T follicular helper cell (primary cell): ENCODE measurements at regions not wholly inside any gene's neighbourhood (a gene's known extent, or its start where the extent isn't known, plus 50 kb on each side); places are given as distances from the start of the nearest gene placed in this dataset.
"Not testable (repeated sequence)": the region's sequence is repeated elsewhere in the genome, so short reads cannot be mapped to it uniquely, and the experiment has no call there.

Source experiments
- DNase-seq: peaks from one replicate; pipeline ENCODE4 v3.0.0-alpha.2; 2020; ENCODE audit warnings: low read depth

DNA sequence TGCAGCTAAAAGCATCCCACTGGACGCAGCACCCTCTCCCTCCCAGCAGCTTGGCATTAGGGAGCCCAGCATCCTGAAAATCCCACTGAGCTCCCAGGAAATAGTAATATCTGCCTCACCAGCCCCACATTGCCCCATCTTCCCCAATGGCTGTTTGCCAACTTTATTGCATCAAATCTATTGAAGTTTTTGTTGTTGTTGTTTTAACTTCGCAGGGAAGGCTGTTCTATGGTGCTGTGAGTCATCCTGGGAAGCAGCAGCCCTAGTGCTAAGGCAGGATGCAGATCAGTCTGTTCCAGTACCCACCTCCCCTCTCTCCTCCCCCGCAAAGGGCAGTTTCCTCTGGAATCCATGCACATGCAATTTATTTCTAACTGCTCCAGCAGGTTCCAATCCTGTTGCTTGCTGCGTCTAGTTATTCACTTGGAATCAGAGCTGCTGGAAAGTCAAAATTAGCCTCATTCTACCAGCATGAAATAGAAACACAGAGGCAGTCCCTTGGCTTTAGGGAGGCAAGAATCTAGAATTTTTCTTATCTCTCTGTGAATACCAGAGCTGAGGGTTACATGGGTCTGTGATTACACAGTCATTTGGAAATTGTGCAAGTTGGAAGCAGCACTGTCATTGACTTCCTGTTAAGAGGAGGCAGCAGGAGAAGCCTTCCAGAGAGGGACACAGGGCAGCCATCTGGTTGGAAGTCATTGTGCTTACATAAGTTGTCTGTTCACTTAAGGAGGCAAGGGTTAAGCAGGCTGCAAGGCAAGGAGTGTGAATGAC lies 115.9 kb upstream of the CACUL1 start:
- no peak for DNase-seq

DNA sequence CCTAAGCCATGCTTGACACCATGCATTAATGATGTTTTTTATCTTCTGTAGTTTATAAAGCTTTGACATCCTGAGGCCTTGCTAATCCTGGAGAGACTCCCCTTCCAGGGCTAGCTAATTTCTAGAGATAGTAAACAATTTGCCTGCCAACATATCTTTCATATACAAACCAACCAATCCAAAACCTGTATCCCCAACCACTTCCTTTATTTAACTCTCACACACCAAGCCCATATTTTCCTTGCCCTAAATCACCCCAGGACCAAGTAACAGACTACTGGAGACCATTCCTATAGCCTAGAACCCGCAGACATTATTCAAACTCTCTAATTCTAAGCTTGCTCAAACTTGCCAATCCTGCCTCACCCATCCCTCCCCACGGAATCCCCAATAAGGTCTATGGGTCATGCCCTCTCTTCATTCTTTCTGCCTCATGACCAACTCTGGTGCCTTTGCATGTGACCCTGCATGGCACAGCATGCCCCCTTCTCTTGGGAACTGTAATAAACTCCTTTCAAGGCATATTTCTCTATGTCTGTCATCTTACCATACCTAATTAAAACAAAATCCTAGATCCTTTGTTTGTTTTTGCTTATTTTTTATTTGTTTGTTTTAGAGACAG lies 116.6 kb upstream of the CACUL1 start:
- DNase-seq, result no peak

DNA sequence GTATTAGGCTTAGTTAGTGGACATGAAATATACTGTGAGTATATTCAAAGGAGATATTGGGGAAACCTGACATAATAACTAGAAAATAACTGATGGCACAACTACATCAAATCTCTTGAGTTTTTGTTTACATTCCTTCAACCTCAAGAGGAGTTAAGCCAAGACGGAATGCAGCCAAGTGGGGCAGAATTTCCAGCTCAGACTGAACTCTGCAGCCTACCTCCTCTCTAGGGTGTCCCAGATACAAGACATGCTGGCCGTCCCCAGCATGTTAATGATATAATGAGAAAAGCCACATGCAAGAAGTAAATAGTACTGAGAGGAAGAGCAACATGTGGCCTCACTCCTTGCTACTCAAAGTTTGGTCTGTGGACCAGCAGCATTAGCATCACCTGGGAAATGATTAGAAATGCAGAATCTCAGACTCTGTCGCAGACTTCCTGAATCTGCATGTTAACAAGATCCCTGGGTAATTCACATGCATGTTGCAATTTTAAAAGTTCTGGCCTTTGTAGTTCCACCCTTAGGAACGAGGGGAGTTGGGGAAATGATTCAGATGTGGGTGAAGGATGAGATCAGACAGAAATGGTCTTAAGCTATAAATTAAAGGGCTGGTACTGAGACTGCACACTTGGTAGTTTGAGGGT lies 118.4 kb upstream of the CACUL1 start:
- no peak for DNase-seq

DNA sequence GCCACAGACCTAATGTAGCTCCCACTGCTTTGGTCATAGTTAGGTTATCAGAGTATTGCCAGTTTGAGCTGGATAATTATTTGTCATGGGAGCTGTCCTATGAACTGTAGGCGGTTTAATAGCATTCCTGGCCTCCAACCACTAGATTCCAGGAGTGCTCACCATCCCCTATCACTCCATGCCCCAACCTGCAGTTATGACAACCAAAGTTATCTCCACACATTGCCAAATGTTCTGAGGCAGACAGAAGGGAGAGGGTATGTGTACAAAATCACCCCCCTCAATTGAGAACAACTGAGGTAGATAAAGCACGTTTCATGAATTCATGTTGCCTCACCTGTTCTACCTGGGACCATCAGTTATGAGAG lies 119.0 kb upstream of the CACUL1 start:
- no peak for DNase-seq

DNA sequence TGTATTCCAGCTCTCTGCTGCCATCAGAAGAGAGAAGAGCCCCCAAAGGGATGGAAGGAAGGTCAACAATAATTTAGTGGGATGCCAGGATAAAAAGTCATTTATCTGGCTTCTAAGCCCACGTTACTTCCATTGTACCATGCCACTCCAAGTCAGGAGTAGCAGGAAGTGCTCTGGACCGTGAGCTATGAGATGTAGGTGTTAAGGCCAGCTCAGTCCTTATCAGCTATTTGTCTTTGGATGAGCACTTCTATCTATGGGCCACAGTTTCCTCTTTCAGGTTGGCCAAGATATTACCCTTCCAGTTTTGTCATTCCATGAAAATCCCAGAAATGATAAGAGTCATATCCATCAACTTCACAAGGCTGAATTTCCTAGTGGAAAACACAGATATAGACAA lies 119.4 kb upstream of the CACUL1 start:
- DNase-seq, result no peak

DNA sequence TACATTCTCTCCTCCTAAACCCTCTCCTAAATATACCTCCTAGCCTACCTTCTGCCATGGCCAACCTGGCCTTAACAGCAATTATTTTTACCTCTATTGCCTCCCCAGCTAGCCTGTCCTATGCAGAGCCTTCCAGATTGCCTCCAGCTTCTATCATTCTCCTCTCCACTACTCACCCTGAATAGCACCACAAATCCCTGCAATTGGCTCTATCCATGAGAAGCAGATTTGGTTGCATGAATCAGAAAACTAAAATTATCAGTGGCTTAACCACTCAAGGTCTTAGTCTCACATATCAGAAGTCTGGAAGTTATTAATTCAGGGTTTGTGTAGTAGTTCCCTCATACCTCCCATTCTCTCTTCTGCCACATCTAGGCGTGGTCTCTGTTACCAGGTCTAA lies 120.3 kb upstream of the CACUL1 start:
- DNase-seq, result no peak

DNA sequence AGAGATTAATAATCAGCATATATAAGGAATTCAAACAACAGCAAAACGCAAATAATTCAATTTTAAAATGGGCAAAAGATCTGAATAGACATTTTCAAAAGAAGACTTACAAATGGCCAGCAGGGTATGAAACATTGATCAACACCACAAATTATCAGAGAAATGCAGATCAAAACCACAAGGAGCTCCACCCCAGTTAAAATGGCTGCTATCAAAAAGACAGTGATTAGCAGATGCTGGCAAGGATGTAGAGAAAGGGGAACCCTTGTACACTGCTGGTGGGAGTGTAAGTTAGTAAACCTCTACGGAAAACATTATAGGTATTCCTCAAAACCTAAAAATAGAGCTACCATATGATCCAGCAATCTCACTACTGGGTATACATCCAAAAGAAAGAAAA lies 128.0 kb upstream of the CACUL1 start:
- DNase-seq, result no peak

DNA sequence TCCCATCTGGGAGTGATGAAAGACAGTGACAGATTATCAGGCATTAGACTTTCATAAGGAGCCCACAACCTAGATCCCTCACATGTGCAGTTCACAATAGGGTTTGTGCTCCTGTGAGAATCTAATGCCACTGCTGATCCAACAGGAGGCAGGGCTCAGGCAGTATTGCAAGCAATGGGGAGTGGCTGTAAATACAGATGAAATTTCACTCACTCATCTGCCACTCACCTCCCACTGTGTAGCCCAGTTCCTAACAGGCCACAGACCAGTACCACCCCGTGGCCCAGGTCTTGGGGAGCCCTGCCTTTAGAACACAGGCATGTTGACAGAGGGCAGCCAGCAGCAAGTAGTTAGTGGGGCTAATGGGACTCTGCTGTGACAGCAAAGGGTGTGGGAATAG lies 137.3 kb upstream of the NANOS1 start:
- no peak for DNase-seq

DNA sequence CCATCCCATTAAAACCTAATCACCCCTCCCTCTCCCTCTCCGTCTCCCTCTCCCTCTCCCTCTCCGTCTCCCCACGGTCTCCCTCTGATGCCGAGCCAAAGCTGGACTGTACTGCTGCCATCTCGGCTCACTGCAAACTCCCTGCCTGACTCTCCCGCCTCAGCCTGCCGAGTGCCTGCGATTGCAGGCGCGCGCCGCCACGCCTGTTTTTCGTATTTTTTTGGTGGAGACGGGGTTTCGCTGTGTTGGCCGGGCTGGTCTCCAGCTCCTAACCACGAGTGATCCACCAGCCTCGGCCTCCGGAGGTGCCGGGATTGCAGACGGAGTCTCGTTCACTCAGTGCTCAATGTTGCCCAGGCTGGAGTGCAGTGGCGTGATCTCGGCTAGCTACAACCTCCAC lies 134.6 kb upstream of the NANOS1 start:
- not testable (repeated sequence) for DNase-seq

DNA sequence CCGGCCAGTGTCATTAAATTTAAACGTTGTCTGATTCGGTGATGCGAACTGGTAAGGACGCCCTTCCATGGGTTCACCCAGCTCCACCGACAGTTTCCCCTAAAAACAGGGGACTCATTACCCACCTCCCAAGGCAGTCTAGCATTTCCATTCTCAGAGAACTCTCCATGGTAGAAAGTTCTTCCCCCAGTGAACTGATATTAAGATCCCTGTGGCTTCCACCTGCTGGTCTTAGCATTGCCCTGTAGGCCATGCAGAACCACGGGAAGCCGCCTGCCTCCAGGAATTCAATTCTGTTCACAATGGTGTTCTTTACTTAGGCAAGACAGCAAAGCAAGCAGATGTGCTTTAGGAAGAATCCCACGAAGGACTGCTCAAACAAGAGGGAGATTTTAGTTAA lies 128.9 kb upstream of the NANOS1 start:
- DNase-seq, result no peak

DNA sequence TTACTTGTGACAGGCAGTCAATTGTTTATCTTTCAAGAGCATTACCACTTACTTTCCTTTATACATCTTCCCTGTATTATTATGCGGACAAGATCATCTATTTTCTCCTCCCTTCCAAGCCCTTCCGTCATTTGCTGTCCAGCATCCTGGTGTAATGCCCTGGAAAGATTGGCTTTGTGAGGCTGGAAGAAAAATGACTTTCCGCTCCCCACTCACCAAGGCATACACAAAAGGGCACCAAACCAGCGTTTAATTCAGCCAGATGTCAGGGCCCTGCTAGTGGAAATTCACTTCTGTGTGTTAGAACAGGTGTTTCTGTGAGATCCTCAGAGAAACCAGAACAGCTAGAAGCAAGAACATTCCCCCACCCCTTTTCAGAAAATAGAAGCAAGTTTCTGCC lies 128.1 kb upstream of the NANOS1 start:
- no peak for DNase-seq

DNA sequence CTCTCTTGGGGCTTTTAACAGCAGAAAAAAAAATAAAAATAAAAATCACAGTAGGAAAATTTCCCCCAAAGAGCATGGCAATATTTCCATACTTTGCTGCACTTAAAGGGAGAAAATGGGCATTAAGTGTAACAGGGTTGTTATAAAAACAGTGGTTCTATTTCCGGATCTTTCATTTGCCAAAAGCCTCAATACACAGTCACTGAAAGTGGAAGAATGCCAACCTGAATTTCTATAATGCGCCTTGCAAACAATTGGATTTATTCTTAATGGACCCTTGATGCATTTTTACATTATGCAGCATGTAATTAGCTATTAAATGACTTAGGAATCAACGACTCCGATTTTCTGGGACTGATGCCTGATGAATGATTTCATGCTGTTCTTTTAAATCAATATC lies 127.6 kb upstream of the NANOS1 start:
- no peak for DNase-seq

DNA sequence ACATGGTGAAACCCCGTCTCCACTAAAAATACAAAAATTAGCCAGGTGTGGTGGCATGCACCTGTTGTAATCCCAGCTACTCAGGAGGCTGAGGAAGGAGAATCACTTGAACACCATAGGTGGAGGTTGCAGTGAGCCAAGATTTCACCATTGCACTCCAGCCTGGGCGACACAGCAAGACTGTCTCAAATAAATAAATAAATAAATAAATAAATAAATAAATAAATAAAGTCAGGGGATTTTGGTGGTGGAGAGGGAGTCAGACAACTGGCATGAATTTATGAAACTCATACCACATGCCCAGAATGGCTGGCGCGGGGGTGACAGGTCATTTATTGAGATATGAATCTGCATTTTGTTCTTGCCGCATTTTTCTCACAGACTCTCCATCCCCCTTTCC lies 126.9 kb upstream of the NANOS1 start:
- DNase-seq, result not testable (repeated sequence)

DNA sequence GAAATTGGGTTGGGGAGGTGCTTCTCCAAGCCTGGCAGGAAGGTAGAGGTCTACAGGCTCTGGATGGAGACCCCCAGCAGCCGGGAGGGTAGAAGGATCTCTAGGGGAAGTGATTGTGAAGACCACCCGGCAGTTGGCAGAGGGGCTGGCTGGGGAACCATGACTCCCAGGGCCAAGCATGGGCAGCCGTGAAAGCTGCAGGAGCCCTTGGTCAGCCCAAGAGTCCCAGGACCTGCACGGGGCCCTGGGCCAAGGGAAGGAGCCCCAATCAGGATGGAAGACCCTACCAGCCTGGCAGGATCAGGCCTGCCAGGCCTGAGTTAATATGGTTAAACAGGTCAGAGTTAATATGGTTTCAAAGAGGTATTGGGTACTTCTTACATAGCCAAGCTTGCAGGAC lies 126.3 kb upstream of the NANOS1 start:
- DNase-seq, result no peak

DNA sequence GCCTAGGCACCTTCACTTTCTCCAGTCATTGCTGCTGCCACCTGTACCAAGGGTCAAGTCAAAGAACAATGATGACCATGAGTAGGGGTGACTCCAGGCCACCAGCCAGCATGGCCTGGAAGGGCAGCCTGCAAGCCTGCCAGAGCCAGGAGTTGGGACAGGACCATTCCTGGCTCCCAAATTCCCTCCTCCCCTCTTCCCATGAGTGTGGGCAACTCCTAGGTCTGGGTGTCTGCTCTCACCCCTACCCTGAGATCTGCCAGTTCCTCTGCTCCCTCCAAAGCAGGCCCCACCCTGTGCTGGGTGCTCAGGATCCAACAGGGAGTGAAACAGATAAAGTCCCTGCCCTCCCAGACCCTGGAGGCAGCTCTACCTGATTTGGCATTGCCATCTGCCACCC lies 125.8 kb upstream of the NANOS1 start:
- no peak for DNase-seq

DNA sequence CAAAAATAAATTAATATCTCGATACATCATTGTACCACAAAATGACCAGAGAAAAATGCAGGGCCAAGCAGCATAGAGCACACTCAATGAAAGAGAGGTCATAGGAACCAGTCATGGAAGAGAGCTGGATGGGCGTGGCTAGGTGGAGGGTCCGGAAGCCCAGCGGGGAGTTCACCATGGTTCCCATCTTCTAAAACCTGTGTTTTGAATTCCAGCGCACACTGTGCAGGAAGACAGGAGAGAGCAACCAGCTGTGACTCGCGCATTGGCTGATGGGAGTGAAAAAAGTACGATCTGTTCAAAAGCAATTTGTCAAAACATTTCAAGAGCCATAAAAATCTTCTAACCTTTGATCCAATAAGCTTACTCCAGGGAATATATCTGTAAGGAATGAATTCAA lies 125.2 kb upstream of the NANOS1 start:
- DNase-seq, result no peak

DNA sequence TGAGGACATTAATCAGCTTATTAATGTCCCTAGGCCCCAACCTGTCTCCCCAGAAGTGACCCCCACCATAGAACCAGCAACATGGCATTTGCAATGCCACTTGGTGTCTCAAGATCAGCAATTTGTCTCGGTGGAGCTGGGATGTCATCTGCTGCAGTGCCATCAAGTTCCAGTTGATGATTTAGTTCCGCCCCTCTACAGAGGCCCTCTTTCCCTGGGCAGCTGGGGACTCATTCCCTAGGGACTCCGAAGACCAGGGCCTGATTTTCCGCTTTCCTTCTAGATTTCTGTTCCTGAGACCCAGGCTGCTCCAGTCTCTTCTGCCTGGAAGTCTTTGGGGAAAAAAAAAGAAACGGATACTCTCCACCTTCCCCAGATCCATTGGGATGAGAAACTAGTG lies 122.5 kb upstream of the NANOS1 start:
- DNase-seq, result no peak

DNA sequence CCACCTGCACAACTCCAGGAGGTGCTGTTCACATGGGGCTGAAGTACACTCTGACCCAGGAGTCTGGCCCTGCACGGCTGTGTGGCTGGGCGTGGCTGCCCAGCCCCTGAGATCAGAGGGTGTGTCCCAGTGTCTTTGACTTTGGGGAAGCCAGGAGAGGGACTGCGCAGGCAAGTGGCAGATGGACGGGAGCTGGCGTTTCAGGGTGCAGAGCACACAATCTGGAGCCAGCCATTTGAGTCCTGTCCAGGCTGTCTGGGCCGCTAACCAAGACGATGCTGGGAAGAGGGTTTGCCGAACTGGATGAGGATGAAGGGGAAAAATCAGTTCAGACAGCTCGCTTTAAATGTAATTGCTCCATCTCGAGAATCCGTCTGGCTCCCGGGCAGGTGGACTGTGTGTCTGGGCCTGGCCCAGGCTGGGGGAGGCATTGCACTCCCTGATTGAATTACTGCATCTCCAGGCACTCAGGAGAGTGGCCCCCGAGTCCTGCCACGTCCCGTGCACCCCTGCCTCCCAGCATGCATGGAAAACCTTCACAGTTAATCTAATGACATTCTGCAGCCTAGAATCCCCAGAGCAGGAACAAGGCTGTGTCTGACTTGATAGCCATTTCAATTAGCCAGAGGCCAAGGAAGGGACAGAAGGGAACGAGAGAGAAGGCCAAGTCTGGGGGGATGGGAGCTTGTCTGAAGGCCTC lies 120.8 kb upstream of the NANOS1 start:
- DNase-seq, result no peak

DNA sequence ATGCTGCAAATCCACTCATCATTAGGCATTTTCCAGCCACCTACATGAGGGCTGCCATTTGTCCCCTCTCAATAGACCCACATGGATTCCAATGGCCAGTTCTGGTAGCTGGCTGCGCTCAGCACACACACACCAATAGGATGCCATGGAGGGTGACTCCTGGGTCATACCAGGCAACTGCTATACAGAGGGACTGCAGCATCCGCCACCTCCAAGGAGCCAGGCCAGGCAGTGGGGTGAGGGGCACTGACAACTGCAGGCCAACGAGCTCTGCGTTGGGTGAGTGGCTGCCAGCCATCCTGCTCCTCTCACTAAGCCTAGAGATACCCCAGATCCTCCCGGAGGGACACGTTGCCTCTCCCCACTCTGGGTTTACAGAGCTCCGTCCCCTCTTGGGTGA lies 118.8 kb upstream of the NANOS1 start:
- DNase-seq, result no peak

DNA sequence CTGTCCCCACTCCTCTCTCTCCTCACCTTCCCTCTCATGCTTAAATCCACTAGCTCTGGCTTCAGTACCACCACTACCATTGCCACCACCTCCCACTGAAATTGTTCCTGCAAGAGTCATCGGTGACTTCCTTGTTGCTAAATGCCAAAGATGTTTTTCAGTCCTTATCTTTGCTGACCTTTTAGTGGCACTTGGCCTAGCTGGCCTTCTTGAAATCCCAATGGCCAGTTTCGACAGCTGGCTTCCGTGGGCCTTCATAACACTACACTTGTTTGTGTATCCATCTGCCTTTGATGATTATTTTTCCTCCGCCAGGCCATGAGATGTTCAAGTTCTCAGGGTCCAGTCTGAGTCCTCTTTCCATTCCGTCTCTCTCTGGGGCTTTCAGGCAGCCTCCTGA lies 118.2 kb upstream of the NANOS1 start:
- no peak for DNase-seq

DNA sequence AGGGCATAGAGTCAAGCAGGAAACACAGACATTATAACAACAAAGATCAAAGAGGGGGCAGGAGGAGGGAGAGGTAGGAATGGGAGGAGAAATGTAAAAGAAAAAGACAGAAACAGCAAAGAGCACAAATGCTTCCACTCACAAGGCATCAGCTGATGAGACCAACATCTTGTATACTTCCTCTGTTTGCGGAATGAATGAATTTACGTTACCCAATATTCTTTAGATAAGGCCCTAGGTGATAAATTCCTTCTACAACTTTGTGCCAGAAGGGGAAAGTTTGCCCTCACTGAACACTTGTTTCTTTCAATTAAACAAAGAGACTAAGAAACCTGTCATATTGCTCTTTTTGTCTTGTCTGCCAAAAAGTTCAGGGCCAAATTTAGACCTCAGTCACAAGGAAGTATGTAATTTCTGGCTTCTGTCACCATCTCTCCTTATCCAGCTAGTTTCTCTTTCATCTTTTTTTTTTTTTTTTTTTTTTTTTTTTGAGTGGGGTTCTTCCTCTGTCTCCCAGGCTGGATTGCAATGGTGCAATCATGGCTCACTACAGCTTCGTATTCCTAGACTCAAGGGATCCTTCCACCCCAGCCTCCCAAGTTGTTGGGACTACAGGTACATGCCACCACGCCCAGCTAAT lies 116.4 kb upstream of the NANOS1 start:
- no peak for DNase-seq

DNA sequence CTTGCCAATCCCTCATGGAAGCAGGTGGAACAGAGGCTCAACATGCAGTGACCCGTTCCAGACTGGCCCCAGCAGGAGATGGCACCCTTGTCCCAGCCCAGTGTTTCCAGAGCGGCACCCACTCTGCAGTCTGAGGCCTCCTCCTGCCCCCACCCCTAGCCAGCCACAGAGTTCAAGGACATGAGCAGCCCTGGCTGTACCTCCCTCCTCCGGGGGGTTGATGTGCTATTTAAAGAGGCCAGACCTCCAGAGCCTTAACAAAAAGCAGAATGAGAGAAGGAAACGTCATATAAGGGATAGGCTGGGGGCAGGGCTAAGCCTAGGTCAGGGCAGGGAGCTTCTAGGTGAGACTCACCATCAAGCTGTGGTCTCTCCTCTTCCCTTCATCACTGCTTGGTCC lies 115.7 kb upstream of the NANOS1 start:
- no peak for DNase-seq
